ENCODE measurements at regions not wholly inside any gene's neighbourhood (a gene's known extent, or its start where the extent isn't known, plus 50 kb on each side); places are given as distances from the start of the nearest gene placed in this dataset.
A peak's percentile ranks its signal among the peaks of the same experiment; 100 is the strongest.

DNA sequence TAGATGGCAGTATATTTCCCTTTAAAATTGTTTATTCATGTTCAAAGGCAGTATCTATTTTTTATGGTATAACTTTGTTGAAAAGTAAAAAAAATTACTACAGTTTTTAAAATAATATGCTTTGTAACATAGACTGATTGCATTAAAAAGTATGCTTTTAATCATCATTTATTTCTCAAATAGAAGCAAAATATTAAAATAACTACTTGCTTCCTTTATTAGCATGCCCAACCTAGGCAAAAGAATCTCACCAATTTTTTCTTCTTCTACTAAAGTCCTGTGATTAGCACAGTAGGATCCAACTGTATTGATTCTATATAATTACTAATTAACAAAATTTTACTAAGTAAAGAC lies 69.6 kb upstream of the NFKB1 start:
- TF ChIP-seq PBX3 (IDR thresholded peaks at IDR 0.05): no peak
- TF ChIP-seq MXI1 (IDR thresholded peaks at IDR 0.05; ENCODE audit: low read depth, low read length): no peak
- H3K36me3 ChIP-seq (replicated peaks in 1 of 2; ENCODE audit: control insufficient read depth in 1 of 2, insufficient read depth in 2 of 2, low read length in 1 of 2): no peaks in the 10 kb centered on the region
- POLR2A ChIA-PET: interaction anchor here (0.7 kb wide), 1 partner anchor 396 kb away, joined by 3 read pairs; the partner anchor contains the start of gene UBE2D3
- H3K79me2 ChIP-seq (ENCODE audit: insufficient read depth): no peaks in the 10 kb centered on the region
- peak overlapping the region; percentile 87; the same call in 1 of the 2 replicates for H3K9ac ChIP-seq
- peak overlapping the region; percentile 54 to 80; a peak in 3 of 4 replicates for H3K4me3 ChIP-seq (ENCODE audit: low read depth in 2 of 2, low read length in 1 of 2)
- no peaks in the 10 kb centered on the region for H4K20me1 ChIP-seq (ENCODE audit: insufficient read depth)
- peaks cover 12% of the 10 kb centered on the region; the same call in 1 of the 2 replicates for H3K9me3 ChIP-seq
- peaks cover 22% of the 10 kb centered on the region for H3F3A ChIP-seq (replicated peaks; ENCODE audit: insufficient read depth)
- H2AFZ ChIP-seq (ENCODE audit: low read depth): no peak overlapping the region; the same call in 1 of the 2 replicates
- DNase-seq: no peak
- H3K9me2 ChIP-seq: no peaks in the 10 kb centered on the region
- no peaks in the 10 kb centered on the region for H3K27me3 ChIP-seq (ENCODE audit: insufficient read depth)
- H3K4me2 ChIP-seq: 0 out of 2 replicates have a peak overlapping the region, but pooled peaks have one; percentile 80
- H3K27ac ChIP-seq (ENCODE audit: low read depth in 2 of 2, low read length in 1 of 2): no peak overlapping the region; a peak in 1 of 4 replicates
- CTCF ChIA-PET: interaction anchor here (1.2 to 2.9 kb wide), 6 partner anchors 13 to 668 kb away, joined by 3 to 14 read pairs (median 4); partner anchors contain the start of gene BDH2
- H3K4me1 ChIP-seq (ENCODE audit: control insufficient read depth in 1 of 2, insufficient read depth in 2 of 2, low read depth in 1 of 2, low read length in 1 of 2): peaks cover 0 to 10% of the 10 kb centered on the region in 2 experiments; a peak in 2 of 4 replicates

DNA sequence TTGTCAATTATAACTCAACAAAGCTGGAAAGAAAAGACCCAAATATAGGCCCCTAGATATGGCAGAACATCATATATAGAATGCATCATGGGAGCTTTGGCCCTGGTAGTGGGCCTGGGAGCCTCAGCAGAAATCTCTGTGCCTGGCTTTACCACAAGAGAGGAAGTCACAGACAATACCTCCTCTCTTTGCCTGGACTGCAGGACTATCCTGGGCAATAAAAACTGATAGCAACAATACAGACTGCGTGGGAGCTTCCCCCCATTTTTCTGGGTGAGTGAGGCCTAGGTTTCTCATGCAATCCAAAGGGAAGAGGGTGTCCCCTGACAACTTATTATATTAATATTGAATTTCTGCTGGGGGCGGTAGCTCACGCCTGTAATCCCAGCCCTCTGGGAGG lies 64.0 kb upstream of the NFKB1 start:
- Histone ChIP-seq H3K4me1 (ENCODE audit: control insufficient read depth in 1 of 2, insufficient read depth in 2 of 2, low read depth in 1 of 2, low read length in 1 of 2) (peaks cover 7 to 19% of the 10 kb centered on the region in 2 experiments; a peak in 3 of 4 replicates), H3K9me2 (no peaks in the 10 kb centered on the region), H3K36me3 (replicated peaks in 1 of 2; ENCODE audit: control insufficient read depth in 1 of 2, insufficient read depth in 2 of 2, low read length in 1 of 2) (no peaks in the 10 kb centered on the region), H2AFZ (ENCODE audit: low read depth) (no peak overlapping the region), H3K9me3 (peaks cover 12% of the 10 kb centered on the region; the same call in 1 of the 2 replicates), H3K4me3 (ENCODE audit: low read depth in 2 of 2, low read length in 1 of 2) (no peak overlapping the region), H3K27ac (ENCODE audit: low read depth in 2 of 2, low read length in 1 of 2) (no peak overlapping the region), H3K79me2 (ENCODE audit: insufficient read depth) (no peaks in the 10 kb centered on the region), H3F3A (replicated peaks; ENCODE audit: insufficient read depth) (peaks cover 12% of the 10 kb centered on the region), H4K20me1 (ENCODE audit: insufficient read depth) (no peaks in the 10 kb centered on the region), H3K27me3 (ENCODE audit: insufficient read depth) (no peaks in the 10 kb centered on the region), H3K9ac (no peak overlapping the region), H3K4me2 (no peak overlapping the region)
- ChIA-PET CTCF (interaction anchor here (0.6 to 1.5 kb wide), 2 partner anchors 572 to 655 kb away, joined by 3 to 5 read pairs; no protein-coding TSS in a partner anchor), POLR2A (interaction anchor here (0.6 kb wide), 1 partner anchor 638 kb away, joined by 3 read pairs; no protein-coding TSS in a partner anchor)
- WGBS (ENCODE audit: low lambda C conversion rate): 90% methylated on average over 2 of the region's 3 CpGs
- TF ChIP-seq YY1 (IDR thresholded peaks at IDR 0.05; ENCODE audit: low read depth) (no peak), POLR2AphosphoS5 (IDR thresholded peaks at IDR 0.05; ENCODE audit: low read depth, low read length) (no peak), RFX5 (IDR thresholded peaks at IDR 0.05; ENCODE audit: low read length) (no peak), MXI1 (IDR thresholded peaks at IDR 0.05; ENCODE audit: low read depth, low read length) (no peak), EZH2phosphoT487 (IDR thresholded peaks at IDR 0.05; ENCODE audit: borderline replicate concordance, low read depth) (no peak), FOSL2 (IDR thresholded peaks at IDR 0.05; ENCODE audit: borderline replicate concordance, low read depth) (no peak), IRF3 (IDR thresholded peaks at IDR 0.05; ENCODE audit: low read depth, low read length) (no peak), MEF2A (IDR thresholded peaks at IDR 0.05; ENCODE audit: borderline replicate concordance, low read depth) (no peak), NFIC (IDR thresholded peaks at IDR 0.05; ENCODE audit: borderline replicate concordance) (no peak), SMC3 (IDR thresholded peaks at IDR 0.05; ENCODE audit: low read depth, low read length) (no peak), SIN3A (IDR thresholded peaks at IDR 0.05; ENCODE audit: borderline replicate concordance, low read depth, low read length) (no peak), FOXM1 (IDR thresholded peaks at IDR 0.05; ENCODE audit: low read depth) (no peak), GABPA (IDR thresholded peaks at IDR 0.05; ENCODE audit: low read depth) (no peak), PBX3 (IDR thresholded peaks at IDR 0.05) (no peak), TEAD4 (IDR thresholded peaks at IDR 0.05; ENCODE audit: borderline replicate concordance, insufficient read depth) (no peak), RXRA (IDR thresholded peaks at IDR 0.05; ENCODE audit: borderline replicate concordance, low read depth) (no peak)
- TF ChIP-seq, protein P1, sequence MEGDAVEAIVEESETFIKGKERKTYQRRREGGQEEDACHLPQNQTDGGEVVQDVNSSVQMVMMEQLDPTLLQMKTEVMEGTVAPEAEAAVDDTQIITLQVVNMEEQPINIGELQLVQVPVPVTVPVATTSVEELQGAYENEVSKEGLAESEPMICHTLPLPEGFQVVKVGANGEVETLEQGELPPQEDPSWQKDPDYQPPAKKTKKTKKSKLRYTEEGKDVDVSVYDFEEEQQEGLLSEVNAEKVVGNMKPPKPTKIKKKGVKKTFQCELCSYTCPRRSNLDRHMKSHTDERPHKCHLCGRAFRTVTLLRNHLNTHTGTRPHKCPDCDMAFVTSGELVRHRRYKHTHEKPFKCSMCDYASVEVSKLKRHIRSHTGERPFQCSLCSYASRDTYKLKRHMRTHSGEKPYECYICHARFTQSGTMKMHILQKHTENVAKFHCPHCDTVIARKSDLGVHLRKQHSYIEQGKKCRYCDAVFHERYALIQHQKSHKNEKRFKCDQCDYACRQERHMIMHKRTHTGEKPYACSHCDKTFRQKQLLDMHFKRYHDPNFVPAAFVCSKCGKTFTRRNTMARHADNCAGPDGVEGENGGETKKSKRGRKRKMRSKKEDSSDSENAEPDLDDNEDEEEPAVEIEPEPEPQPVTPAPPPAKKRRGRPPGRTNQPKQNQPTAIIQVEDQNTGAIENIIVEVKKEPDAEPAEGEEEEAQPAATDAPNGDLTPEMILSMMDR (IDR thresholded peaks at IDR 0.05): no peak
- TF ChIP-seq, protein P2, sequence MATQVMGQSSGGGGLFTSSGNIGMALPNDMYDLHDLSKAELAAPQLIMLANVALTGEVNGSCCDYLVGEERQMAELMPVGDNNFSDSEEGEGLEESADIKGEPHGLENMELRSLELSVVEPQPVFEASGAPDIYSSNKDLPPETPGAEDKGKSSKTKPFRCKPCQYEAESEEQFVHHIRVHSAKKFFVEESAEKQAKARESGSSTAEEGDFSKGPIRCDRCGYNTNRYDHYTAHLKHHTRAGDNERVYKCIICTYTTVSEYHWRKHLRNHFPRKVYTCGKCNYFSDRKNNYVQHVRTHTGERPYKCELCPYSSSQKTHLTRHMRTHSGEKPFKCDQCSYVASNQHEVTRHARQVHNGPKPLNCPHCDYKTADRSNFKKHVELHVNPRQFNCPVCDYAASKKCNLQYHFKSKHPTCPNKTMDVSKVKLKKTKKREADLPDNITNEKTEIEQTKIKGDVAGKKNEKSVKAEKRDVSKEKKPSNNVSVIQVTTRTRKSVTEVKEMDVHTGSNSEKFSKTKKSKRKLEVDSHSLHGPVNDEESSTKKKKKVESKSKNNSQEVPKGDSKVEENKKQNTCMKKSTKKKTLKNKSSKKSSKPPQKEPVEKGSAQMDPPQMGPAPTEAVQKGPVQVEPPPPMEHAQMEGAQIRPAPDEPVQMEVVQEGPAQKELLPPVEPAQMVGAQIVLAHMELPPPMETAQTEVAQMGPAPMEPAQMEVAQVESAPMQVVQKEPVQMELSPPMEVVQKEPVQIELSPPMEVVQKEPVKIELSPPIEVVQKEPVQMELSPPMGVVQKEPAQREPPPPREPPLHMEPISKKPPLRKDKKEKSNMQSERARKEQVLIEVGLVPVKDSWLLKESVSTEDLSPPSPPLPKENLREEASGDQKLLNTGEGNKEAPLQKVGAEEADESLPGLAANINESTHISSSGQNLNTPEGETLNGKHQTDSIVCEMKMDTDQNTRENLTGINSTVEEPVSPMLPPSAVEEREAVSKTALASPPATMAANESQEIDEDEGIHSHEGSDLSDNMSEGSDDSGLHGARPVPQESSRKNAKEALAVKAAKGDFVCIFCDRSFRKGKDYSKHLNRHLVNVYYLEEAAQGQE (IDR thresholded peaks at IDR 0.05; ENCODE audit: low read depth, low read length): no peak
- DNase-seq: no peak

Data from SK-N-SH (cell line).